ENCODE measurements at regions not wholly inside any gene's neighbourhood (a gene's known extent, or its start where the extent isn't known, plus 50 kb on each side); places are given as distances from the start of the nearest gene placed in this dataset.

GRCh38 chr22:47602732-47603131 lies 840.3 kb downstream of the TBC1D22A start:
- Histone ChIP-seq H3K9me2 (replicated peaks; ENCODE audit: insufficient read depth, low read length) (no peaks in the 10 kb centered on the region), H3K4me2 (ENCODE audit: low read depth, low read length) (no peak overlapping the region), H3K4me1 (ENCODE audit: low read length) (no peaks in the 10 kb centered on the region), H2AFZ (ENCODE audit: low read length) (no peak overlapping the region), H3F3A (ENCODE audit: insufficient read depth, low read length) (no peaks in the 10 kb centered on the region), H3K36me3 (replicated peaks; ENCODE audit: insufficient read depth, low read length) (no peaks in the 10 kb centered on the region), H4K20me1 (ENCODE audit: insufficient read depth, low read length) (no peaks in the 10 kb centered on the region), H3K27me3 (replicated peaks; ENCODE audit: insufficient read depth, low read length) (no peaks in the 10 kb centered on the region), H3K4me3 (ENCODE audit: low read length) (no peak overlapping the region), H3K79me2 (ENCODE audit: low read length) (no peaks in the 10 kb centered on the region), H3K27ac (ENCODE audit: low read length) (no peak overlapping the region), H3K9me3 (replicated peaks; ENCODE audit: insufficient read depth, low read length) (no peaks in the 10 kb centered on the region), H3K9ac (ENCODE audit: low read length) (no peak overlapping the region)
- DNase-seq: no peak
- no peak for TF ChIP-seq CTCF (IDR thresholded peaks at IDR 0.05; ENCODE audit: low read length)
- no peak for TF ChIP-seq EZH2phosphoT487 (IDR thresholded peaks at IDR 0.05; ENCODE audit: low read length)
- no peak for TF ChIP-seq EZH2 (optimal IDR thresholded peaks at IDR 0.05; ENCODE audit: low read depth, low read length)

DNA sequence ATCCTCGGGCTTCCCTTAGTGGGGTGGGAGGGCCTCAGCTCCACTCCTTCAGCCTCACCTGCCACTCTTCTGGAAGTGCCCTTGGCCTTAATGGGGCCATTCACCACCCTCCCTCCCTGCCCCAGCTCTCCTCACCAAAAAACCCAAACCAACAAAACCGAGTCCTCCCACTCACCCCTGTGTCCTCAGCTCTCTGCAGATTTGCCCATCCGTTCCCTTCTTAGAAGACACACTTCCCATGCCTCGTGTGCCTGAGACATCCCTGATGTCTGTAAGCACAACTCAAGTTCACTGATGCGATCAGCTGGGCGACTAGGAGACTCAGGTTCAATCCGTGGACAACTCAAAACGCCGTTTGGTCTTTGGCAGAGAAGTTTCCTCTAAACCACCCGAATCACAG lies 839.2 kb downstream of the TBC1D22A start:
- Histone ChIP-seq H3K4me3 (ENCODE audit: low read length) (no peak overlapping the region), H3K79me2 (ENCODE audit: low read length) (no peaks in the 10 kb centered on the region)
- no peak for TF ChIP-seq EZH2phosphoT487 (IDR thresholded peaks at IDR 0.05; ENCODE audit: low read length)
- TF ChIP-seq EZH2 (optimal IDR thresholded peaks at IDR 0.05; ENCODE audit: low read depth, low read length): no peak
- no peak for TF ChIP-seq CTCF (IDR thresholded peaks at IDR 0.05; ENCODE audit: low read length)

DNA sequence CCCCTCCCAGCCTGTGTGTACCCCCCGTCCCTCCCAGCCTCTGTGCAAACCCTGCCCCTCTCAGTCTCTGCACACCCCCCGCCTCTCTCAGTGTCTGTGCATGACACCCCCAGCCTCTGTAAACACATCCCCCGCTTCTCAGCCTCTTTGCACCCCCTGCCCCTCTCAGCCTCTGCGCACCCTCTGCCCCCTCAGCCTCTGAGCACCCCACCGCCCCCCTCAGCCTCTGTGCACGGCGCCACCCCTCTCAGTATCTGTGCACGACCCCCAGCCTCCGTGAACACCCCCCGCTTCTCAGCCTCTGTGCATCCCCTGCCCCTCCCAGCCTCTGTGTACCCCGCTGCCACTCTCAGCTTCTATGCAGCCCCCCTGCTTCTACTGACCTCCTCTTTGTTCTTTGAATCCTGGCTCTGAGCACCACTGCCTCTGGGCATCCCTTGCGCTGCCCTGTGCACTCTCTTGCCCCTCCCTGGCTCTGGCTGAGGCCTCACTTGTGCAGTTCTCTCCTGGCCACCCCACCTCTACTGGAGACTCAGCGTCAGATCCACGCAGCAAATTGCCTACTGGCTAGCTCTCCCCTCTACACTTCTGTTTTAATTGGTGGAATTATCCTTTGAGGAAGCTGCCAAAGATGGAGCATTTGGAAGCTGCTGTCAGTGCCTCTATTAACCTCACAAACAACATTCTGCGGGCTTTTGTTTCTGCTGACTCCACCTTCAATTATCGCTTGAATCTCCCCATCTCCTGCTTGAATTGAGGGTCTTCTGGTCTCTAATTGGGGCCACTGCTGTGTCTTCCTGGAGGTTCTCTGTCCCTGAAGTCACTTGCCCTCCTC lies 838.6 kb downstream of the TBC1D22A start:
- Histone ChIP-seq H4K20me1 (ENCODE audit: insufficient read depth, low read length) (no peaks in the 10 kb centered on the region), H3K27ac (ENCODE audit: low read length) (no peak overlapping the region), H3K9me3 (replicated peaks; ENCODE audit: insufficient read depth, low read length) (no peaks in the 10 kb centered on the region), H3K4me2 (ENCODE audit: low read depth, low read length) (no peak overlapping the region), H2AFZ (ENCODE audit: low read length) (no peak overlapping the region), H3K9ac (ENCODE audit: low read length) (no peak overlapping the region), H3K9me2 (replicated peaks; ENCODE audit: insufficient read depth, low read length) (no peaks in the 10 kb centered on the region), H3K27me3 (replicated peaks; ENCODE audit: insufficient read depth, low read length) (no peaks in the 10 kb centered on the region), H3K4me1 (ENCODE audit: low read length) (no peaks in the 10 kb centered on the region), H3K4me3 (ENCODE audit: low read length) (no peak overlapping the region), H3K79me2 (ENCODE audit: low read length) (no peaks in the 10 kb centered on the region), H3K36me3 (replicated peaks; ENCODE audit: insufficient read depth, low read length) (no peaks in the 10 kb centered on the region), H3F3A (ENCODE audit: insufficient read depth, low read length) (no peaks in the 10 kb centered on the region)
- no peak for DNase-seq
- no peak for TF ChIP-seq EZH2 (optimal IDR thresholded peaks at IDR 0.05; ENCODE audit: low read depth, low read length)
- TF ChIP-seq EZH2phosphoT487 (IDR thresholded peaks at IDR 0.05; ENCODE audit: low read length): no peak
- no peak for TF ChIP-seq CTCF (IDR thresholded peaks at IDR 0.05; ENCODE audit: low read length)

More for the DNA sequence above, 839.2 kb downstream of the TBC1D22A start:
- Histone ChIP-seq H3K9ac (ENCODE audit: low read length) (no peak overlapping the region), H3K4me1 (ENCODE audit: low read length) (no peaks in the 10 kb centered on the region), H3K9me2 (replicated peaks; ENCODE audit: insufficient read depth, low read length) (no peaks in the 10 kb centered on the region), H3K27ac (ENCODE audit: low read length) (no peak overlapping the region), H3K4me2 (ENCODE audit: low read depth, low read length) (no peak overlapping the region), H3K9me3 (replicated peaks; ENCODE audit: insufficient read depth, low read length) (no peaks in the 10 kb centered on the region), H3F3A (ENCODE audit: insufficient read depth, low read length) (no peaks in the 10 kb centered on the region), H4K20me1 (ENCODE audit: insufficient read depth, low read length) (no peaks in the 10 kb centered on the region), H3K27me3 (replicated peaks; ENCODE audit: insufficient read depth, low read length) (no peaks in the 10 kb centered on the region), H2AFZ (ENCODE audit: low read length) (no peak overlapping the region), H3K36me3 (replicated peaks; ENCODE audit: insufficient read depth, low read length) (no peaks in the 10 kb centered on the region)
- no peak for DNase-seq

All from MM.1S (cell line).